AG09319 (cell line): ENCODE measurements at regions not wholly inside any gene's neighbourhood (a gene's known extent, or its start where the extent isn't known, plus 50 kb on each side); places are given as distances from the start of the nearest gene placed in this dataset.
"Not testable (repeated sequence)": the region's sequence is repeated elsewhere in the genome, so short reads cannot be mapped to it uniquely, and the experiment has no call there.

Experiments
- DNase-seq: peaks from one replicate; pipeline ENCODE4 v3.0.0-alpha.2; 2010; ENCODE audit warnings: low read depth; ENCODE audit errors: extremely low read depth
- CTCF ChIP-seq: IDR thresholded peaks from 2 replicates; pipeline ENCODE4 v1.5.1; 2011; ENCODE audit warnings: low read depth, mild to moderate bottlenecking, inconsistent platforms, low read length, moderate library complexity

GRCh38 chr1:198846556-198846955 is 207.7 kb downstream of the PTPRC start:
- no peak for DNase-seq
- TF ChIP-seq CTCF = no peak

GRCh38 chr1:198848206-198848605 is 209.4 kb downstream of the PTPRC start:
- no peak for TF ChIP-seq CTCF
- DNase-seq = no peak

GRCh38 chr1:198848649-198849048 is 209.8 kb downstream of the PTPRC start:
- DNase-seq = no peak

GRCh38 chr1:198849093-198849492 is 210.3 kb downstream of the PTPRC start:
- TF ChIP-seq CTCF = no peak
- no peak for DNase-seq

More at GRCh38 chr1:198848649-198849048, 209.8 kb downstream of the PTPRC start:
- no peak for TF ChIP-seq CTCF

GRCh38 chr1:198850196-198850595 is 211.4 kb downstream of the PTPRC start:
- DNase-seq = no peak
- TF ChIP-seq CTCF = no peak

GRCh38 chr1:198850966-198851365 is 212.1 kb downstream of the PTPRC start:
- not testable (repeated sequence) for DNase-seq

GRCh38 chr1:198856601-198857000 is 217.8 kb downstream of the PTPRC start:
- no peak for DNase-seq

GRCh38 chr1:198858033-198858432 is 219.2 kb downstream of the PTPRC start:
- no peak for DNase-seq
- no peak for TF ChIP-seq CTCF

More at GRCh38 chr1:198856601-198857000, 217.8 kb downstream of the PTPRC start:
- TF ChIP-seq CTCF = no peak
